ENCODE measurements at regions not wholly inside any gene's neighbourhood (a gene's known extent, or its start where the extent isn't known, plus 50 kb on each side); places are given as distances from the start of the nearest gene placed in this dataset.
"Not testable (repeated sequence)": the region's sequence is repeated elsewhere in the genome, so short reads cannot be mapped to it uniquely, and the experiment has no call there.

DNA sequence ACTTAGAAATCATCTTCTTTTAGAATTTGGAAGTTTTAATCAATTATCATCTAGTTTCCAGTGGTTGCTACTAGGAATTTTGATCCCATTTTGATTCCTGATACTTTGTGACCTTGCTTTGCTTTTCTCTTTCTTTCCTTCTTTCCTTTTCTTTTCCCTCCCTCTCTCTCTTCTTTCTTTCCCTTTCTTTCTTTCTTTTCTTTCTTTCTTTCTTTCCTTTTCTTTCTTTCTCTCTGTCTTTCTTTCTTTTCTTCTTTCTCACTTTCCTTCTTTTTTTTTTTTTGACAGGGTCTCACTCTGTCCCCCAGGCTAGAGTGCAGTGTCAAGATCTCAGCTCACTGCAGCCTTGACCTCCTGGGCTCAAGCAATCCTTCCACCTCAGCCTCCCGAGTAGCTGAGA lies 81.5 kb upstream of the OSBPL8 start:
- DNase-seq = no peak
- no peaks in the 10 kb centered on the region for H3K9me3 Mint-ChIP-seq
- H3K4me3 Mint-ChIP-seq = no peak overlapping the region
- H3K36me3 Mint-ChIP-seq = no peaks in the 10 kb centered on the region
- H3K27me3 Mint-ChIP-seq (ENCODE audit: low read depth in 3 of 3) = peaks cover 0 to 8% (median 0%) of the 10 kb centered on the region in 3 donors
- no peaks in the 10 kb centered on the region for H3K4me1 Mint-ChIP-seq
- H3K27ac Mint-ChIP-seq = no peak overlapping the region

DNA sequence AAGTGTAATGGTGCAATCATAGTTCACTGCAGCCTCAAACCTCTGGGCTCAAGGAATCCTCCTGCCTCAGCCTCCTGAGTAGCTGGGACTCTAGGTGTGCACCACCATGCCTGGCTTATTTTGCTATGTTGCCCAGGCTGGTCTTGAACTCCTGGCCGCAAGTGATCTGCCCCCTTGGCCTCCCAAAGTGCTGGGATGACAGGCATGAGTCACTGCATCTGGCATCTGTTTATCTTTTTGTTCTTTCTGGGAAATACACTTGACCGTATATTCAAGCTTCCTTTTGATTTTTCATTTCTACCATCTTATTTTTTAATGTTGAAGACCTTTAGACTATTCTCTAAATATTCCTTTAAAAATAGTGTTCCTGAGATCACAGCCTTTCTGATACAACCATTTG lies 82.4 kb upstream of the OSBPL8 start:
- H3K36me3 Mint-ChIP-seq = no peaks in the 10 kb centered on the region
- DNase-seq = no peak
- no peaks in the 10 kb centered on the region for H3K4me1 Mint-ChIP-seq
- no peak overlapping the region for H3K27ac Mint-ChIP-seq
- H3K27me3 Mint-ChIP-seq (ENCODE audit: low read depth in 3 of 3) = peaks cover 0 to 8% (median 0%) of the 10 kb centered on the region in 3 donors
- H3K9me3 Mint-ChIP-seq = no peaks in the 10 kb centered on the region
- no peak overlapping the region for H3K4me3 Mint-ChIP-seq

DNA sequence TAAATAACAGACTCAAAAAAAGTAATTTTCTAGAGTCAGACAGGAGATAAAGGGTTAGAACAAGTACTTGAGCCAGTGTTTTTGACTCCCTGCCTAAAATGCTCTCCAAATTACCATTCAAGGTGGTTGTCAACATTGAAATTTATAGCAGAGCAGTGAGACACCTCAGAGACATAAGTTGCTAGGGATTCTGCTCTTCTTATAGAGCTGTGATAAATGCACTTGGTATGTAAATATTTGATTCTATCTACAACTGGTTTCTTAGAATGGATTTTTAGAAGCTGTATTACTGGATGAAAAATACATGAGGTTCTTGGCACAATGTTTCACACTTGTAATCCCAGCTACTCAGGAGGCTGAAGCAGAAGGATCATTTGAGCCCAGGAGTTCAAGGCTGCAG lies 83.9 kb upstream of the OSBPL8 start:
- Mint-ChIP-seq H3K27ac (no peak overlapping the region), H3K9me3 (no peaks in the 10 kb centered on the region), H3K36me3 (no peaks in the 10 kb centered on the region), H3K4me1 (no peaks in the 10 kb centered on the region), H3K4me3 (no peak overlapping the region), H3K27me3 (ENCODE audit: low read depth in 3 of 3) (peaks cover 0 to 8% (median 1%) of the 10 kb centered on the region in 3 donors)
- DNase-seq = no peak

DNA sequence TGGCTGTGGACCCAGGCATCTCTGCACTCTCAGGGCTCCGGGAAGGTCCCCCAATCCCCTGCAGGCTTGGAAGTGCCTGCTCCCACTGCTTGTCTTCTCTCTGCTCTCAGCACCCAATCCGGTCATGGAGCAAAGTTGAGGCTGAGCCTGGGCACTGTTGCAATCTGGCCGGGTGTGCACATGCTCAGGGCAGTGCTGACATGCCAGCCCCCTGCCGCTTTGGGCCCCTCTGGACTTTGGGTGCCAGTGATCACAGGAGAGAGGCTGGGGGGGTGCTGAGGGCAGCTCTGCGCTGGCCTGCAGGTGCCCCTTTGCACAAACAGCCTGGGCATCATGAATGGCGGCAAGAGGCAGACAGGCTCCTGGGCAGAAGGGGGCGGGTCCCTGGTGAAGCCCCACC lies 85.4 kb upstream of the OSBPL8 start:
- peaks cover 0 to 8% (median 3%) of the 10 kb centered on the region in 3 donors for H3K27me3 Mint-ChIP-seq (ENCODE audit: low read depth in 3 of 3)
- H3K27ac Mint-ChIP-seq = no peak overlapping the region
- no peak overlapping the region for H3K4me3 Mint-ChIP-seq
- H3K4me1 Mint-ChIP-seq = no peaks in the 10 kb centered on the region
- DNase-seq = no peak
- no peaks in the 10 kb centered on the region for H3K9me3 Mint-ChIP-seq
- H3K36me3 Mint-ChIP-seq = no peaks in the 10 kb centered on the region

DNA sequence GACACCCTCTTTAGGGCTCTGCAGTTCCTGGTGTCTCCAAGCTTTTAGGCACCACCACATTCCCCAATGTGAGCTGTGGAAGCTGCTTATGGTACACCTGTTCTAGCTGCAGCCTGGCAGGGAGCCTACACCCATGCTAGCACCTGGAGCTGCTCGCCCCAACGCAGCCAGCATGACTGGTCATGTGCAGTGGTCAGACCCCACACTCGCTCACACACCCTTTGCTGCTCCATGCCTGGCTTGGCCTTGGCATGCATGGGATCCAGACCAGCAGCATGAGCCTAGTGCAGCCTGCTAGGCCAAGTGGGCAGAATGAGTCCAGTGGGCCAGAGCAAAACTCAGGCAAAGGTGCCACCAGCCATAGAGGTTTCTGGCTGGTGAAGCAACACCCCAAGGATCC lies 86.4 kb upstream of the OSBPL8 start:
- no peak overlapping the region for H3K4me3 Mint-ChIP-seq
- DNase-seq = no peak
- H3K27ac Mint-ChIP-seq = no peak overlapping the region
- peaks cover 0 to 9% (median 3%) of the 10 kb centered on the region in 3 donors for H3K27me3 Mint-ChIP-seq (ENCODE audit: low read depth in 3 of 3)
- no peaks in the 10 kb centered on the region for H3K36me3 Mint-ChIP-seq
- H3K9me3 Mint-ChIP-seq = no peaks in the 10 kb centered on the region
- no peaks in the 10 kb centered on the region for H3K4me1 Mint-ChIP-seq

DNA sequence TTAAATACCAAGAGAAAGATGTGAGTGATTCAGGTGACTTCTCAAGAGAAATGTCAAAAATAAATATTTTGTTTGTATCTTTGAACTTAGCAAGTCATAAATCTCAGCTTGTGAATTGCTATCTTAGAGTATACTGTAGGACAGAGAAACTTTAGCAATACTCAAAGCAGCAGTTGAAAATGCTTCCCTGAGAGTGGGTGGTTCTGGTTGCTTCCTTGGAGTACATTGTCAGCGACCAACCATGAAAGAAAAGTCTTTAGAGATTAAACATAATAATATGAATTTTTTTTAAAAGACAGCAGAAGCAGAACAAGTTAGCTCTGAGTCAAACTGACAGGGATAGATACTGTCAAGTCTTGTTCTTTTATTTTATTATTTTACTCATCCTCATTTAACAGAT lies 86.8 kb upstream of the OSBPL8 start:
- peaks cover 0 to 9% (median 6%) of the 10 kb centered on the region in 3 donors for H3K27me3 Mint-ChIP-seq (ENCODE audit: low read depth in 3 of 3)
- no peak for DNase-seq
- no peaks in the 10 kb centered on the region for H3K9me3 Mint-ChIP-seq
- H3K4me1 Mint-ChIP-seq = no peaks in the 10 kb centered on the region
- H3K27ac Mint-ChIP-seq = no peak overlapping the region
- no peak overlapping the region for H3K4me3 Mint-ChIP-seq
- H3K36me3 Mint-ChIP-seq = no peaks in the 10 kb centered on the region

DNA sequence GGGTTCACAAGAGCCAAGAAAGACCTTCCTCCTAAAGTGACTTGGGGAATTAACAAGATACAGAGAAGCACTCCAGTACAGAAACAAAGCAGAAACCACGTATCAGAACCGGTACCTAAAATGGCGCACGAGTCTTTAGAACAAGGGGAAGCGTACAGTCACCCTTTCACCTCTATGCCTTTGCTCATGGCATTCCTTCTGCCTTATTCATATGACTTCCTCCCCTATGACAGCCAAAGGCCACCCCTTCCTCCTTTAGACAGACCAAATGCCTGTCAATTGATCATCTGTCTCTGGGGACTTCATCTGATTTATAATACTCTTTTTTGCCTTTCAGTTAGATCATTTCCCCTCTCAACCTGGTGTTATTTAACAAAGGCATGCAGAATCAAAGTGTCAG lies 89.5 kb upstream of the OSBPL8 start:
- no peak for DNase-seq
- Mint-ChIP-seq H3K27ac (no peak overlapping the region), H3K9me3 (no peaks in the 10 kb centered on the region), H3K27me3 (ENCODE audit: low read depth in 3 of 3) (peaks cover 2 to 10% (median 5%) of the 10 kb centered on the region in 3 donors), H3K36me3 (no peaks in the 10 kb centered on the region), H3K4me1 (no peaks in the 10 kb centered on the region), H3K4me3 (no peak overlapping the region)

DNA sequence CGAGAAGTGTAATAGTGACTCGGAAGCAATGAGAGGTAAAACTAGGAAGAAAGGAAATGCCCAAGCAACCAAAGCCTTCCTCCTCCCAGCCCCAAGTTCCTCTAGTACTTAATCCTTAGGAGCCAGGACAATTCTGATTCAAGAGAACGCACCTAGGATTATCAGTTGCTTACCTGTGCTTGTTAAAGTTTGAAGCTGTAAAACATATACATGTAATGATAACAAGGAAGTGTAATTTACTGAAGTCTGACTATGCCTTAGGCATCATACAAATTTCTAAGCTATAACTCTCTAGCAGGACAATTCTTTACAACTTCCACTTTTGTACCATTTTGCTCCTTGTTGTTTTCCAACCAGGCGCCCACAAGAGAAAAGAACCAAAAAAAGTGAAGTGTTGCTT lies 92.8 kb upstream of the OSBPL8 start:
- H3K27ac Mint-ChIP-seq = no peak overlapping the region
- no peak for DNase-seq
- no peaks in the 10 kb centered on the region for H3K4me1 Mint-ChIP-seq
- no peaks in the 10 kb centered on the region for H3K36me3 Mint-ChIP-seq
- no peak overlapping the region for H3K4me3 Mint-ChIP-seq
- H3K9me3 Mint-ChIP-seq = no peaks in the 10 kb centered on the region
- H3K27me3 Mint-ChIP-seq (ENCODE audit: low read depth in 3 of 3) = peaks cover 2 to 10% (median 6%) of the 10 kb centered on the region in 3 donors

DNA sequence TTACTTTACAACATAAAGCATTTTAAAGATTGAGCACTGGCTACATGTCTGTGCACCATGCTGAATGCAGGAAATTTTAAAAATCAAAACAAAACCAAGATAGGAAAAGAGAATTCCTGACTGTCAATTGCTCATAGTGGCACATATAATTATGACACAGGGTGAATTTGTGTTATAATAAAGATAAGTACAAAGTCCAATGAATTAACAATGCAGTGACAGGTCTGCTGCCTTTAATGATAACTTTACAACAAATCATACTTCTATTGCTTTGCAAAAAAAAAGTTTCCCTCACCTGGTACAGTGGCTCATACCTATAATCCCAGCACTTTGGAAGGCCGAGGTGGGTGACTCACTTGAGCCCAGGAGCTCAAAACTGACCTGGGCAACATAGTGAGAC lies 93.8 kb upstream of the OSBPL8 start:
- peaks cover 2 to 9% (median 6%) of the 10 kb centered on the region in 3 donors for H3K27me3 Mint-ChIP-seq (ENCODE audit: low read depth in 3 of 3)
- H3K4me3 Mint-ChIP-seq = no peak overlapping the region
- H3K4me1 Mint-ChIP-seq = no peaks in the 10 kb centered on the region
- no peaks in the 10 kb centered on the region for H3K36me3 Mint-ChIP-seq
- DNase-seq = no peak
- H3K9me3 Mint-ChIP-seq = no peaks in the 10 kb centered on the region
- no peak overlapping the region for H3K27ac Mint-ChIP-seq

DNA sequence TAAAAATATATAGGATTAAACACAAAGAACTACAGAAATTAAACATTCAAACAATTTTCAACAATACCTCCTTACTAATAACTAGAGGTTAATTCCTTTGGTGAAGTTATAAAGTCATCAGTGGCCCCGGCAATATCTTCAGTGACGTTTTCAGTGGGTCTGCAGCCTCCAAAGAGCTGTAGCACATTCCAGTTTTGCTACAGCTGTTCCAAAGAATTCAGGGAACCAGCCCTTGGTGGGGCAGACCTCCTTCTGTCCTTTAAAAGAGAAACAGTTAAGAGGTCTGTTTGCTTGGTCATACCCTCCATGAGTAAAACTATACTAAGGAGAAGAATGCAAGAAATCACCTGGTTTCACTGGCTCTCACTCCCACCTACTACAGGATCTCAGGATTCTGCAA lies 99.2 kb upstream of the ZDHHC17 start:
- DNase-seq = no peak
- H3K4me1 Mint-ChIP-seq = peaks cover 4 to 5% of the 10 kb centered on the region in 2 donors
- no peak overlapping the region for H3K27ac Mint-ChIP-seq
- no peaks in the 10 kb centered on the region for H3K36me3 Mint-ChIP-seq
- no peaks in the 10 kb centered on the region for H3K9me3 Mint-ChIP-seq
- H3K4me3 Mint-ChIP-seq = no peak overlapping the region
- H3K27me3 Mint-ChIP-seq (ENCODE audit: low read depth in 3 of 3) = peaks cover 0 to 9% (median 4%) of the 10 kb centered on the region in 3 donors

DNA sequence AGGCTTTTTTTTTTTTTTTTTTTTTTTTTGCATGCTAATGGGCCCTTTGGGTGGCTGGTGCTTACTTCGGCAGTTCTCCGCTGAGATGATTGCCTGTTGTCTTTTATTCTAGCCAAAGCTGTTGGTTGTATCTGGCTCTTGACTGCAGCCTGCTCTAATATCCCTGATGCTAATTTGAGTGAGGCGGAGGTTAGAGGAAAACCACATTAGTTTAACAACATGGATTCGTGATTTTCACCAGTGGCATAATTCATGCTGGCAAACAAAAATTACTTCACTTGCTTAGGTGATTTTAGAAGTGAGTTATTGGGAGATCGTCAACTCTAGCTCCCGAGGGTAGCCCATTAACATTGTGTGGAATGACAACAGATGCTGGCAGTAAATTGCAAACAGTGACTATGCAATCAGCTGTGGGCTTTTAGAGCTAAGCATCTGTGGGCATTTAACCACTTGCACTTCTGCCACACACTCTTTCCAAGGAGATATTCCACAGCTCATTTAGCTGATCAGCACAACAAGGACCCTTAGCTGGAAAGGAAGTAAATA lies 97.6 kb upstream of the ZDHHC17 start:
- no peak overlapping the region for H3K27ac Mint-ChIP-seq
- no peaks in the 10 kb centered on the region for H3K36me3 Mint-ChIP-seq
- peaks cover 0 to 9% (median 2%) of the 10 kb centered on the region in 3 donors for H3K27me3 Mint-ChIP-seq (ENCODE audit: low read depth in 3 of 3)
- H3K4me1 Mint-ChIP-seq = peaks cover 4 to 5% of the 10 kb centered on the region in 2 donors
- H3K9me3 Mint-ChIP-seq = no peaks in the 10 kb centered on the region
- H3K4me3 Mint-ChIP-seq = no peak overlapping the region
- DNase-seq = no peak

DNA sequence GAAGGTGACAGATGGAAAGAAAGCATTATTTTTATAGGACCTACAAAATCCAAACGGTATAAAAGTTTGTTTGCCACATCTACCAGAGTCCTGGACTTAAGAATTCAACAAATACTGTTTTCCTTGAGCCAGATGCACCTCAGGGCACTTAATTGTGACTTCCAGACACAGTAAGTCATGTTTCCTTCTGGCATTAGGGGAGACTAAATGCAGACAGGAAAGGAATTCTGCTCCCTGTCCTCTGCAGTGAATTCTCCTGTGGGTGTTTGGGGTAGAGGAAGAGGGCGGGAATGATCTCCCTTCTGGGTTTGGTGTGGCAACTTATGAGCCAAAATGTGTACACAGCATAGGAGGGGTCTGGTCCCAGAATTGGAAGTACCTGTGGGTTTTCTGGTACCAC lies 93.9 kb upstream of the ZDHHC17 start:
- no peak overlapping the region for H3K27ac Mint-ChIP-seq
- DNase-seq = no peak

DNA sequence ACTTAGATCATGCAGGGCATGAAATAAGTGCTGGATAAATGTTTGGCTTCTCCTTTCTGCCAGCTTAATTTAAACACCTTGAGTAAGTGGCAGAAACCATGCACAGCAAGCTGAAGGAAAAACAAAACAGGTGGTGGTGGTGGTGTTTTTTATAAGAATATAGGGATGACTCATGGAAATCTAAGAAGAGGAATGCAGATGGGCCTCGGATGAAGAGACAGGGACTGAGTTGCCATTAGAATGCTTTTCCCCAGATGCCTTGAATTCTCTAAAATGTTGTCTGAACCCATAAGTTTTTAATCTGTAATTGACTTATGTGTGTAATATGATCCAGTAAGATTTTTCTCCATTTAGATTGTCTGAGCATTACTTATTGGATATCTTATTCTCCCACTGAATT lies 93.1 kb upstream of the ZDHHC17 start:
- Mint-ChIP-seq H3K4me1 (peaks cover 3% of the 10 kb centered on the region in 2 donors), H3K27ac (no peak overlapping the region), H3K36me3 (no peaks in the 10 kb centered on the region), H3K27me3 (ENCODE audit: low read depth in 3 of 3) (peaks cover 0 to 2% (median under 1%) of the 10 kb centered on the region in 3 donors), H3K4me3 (no peak overlapping the region), H3K9me3 (no peaks in the 10 kb centered on the region)
- DNase-seq = no peak

More for the DNA sequence above, 93.9 kb upstream of the ZDHHC17 start:
- Mint-ChIP-seq H3K27me3 (ENCODE audit: low read depth in 3 of 3) (peaks cover 0 to 2% (median 0%) of the 10 kb centered on the region in 3 donors), H3K4me1 (peaks cover 4 to 5% of the 10 kb centered on the region in 2 donors), H3K36me3 (no peaks in the 10 kb centered on the region), H3K4me3 (no peak overlapping the region), H3K9me3 (no peaks in the 10 kb centered on the region)

DNA sequence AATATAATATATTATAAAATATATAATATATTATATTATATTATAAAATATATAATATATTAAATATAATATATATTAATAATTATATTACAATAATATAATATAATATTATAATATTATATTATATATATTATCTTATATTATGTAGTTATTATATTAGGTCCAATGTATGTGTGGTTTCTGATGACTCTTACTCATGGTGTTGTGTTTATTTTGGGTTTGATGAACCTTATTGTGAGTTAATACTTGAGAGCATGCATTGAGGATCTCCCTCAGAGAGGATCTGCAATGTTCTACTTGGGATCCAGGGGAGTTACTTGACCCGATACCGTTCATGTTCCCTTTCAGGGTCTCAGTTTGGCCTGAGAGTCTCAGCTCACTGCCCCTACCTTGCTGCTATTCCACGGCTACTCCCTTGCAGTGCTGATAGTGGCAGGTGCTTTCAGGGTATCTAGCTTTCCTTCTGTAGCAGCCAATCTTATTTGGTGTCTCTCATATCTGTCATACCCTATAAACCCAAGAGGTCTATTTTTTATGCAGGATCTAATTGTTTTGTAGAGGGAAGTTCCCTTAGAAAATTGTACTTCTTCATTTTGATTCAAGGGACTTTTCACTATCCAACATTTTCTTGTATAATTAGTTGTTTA lies 89.1 kb upstream of the ZDHHC17 start:
- no peak for DNase-seq
- no peak overlapping the region for H3K4me3 Mint-ChIP-seq
- no peaks in the 10 kb centered on the region for H3K36me3 Mint-ChIP-seq
- H3K27ac Mint-ChIP-seq = no peak overlapping the region
- H3K4me1 Mint-ChIP-seq = no peaks in the 10 kb centered on the region
- no peaks in the 10 kb centered on the region for H3K9me3 Mint-ChIP-seq
- H3K27me3 Mint-ChIP-seq (ENCODE audit: low read depth in 3 of 3) = peaks cover 0 to 8% (median 0%) of the 10 kb centered on the region in 3 donors

DNA sequence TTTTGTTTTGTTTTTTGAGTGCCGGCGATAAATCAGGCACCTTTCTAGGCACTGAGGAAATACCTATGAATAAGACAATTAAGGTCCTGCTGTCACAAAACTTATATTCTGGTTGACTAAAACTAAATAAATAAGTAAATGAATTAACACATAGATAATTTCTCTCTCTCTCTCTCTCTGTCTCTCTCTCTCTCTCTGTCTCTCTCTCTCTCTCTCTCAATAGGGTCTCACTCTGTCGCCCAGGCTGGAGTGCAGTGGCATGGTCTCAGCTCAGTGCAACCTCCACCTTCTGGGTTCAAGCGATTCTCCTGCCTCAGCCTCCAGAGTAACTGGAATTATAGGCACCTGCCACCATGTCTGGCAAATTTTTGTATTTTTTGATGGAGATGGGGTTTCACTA lies 87.7 kb upstream of the ZDHHC17 start:
- peaks cover 0 to 10% (median 0%) of the 10 kb centered on the region in 3 donors for H3K27me3 Mint-ChIP-seq (ENCODE audit: low read depth in 3 of 3)
- H3K4me3 Mint-ChIP-seq, DNase-seq, H3K36me3 Mint-ChIP-seq, H3K27ac Mint-ChIP-seq, H3K9me3 Mint-ChIP-seq, H3K4me1 Mint-ChIP-seq: not testable (repeated sequence)

All from immature natural killer cell (primary cell).